Uterus (tissue), 2 donors: ENCODE measurements at regions not wholly inside any gene's neighbourhood (a gene's known extent, or its start where the extent isn't known, plus 50 kb on each side); places are given as distances from the start of the nearest gene placed in this dataset.

Experiments used
- CTCF ChIP-seq, 4 experiments: fragments of 200-600 bp in 2 of 4; fragments of 450-650 bp in 2 of 4; sonication (generic) in 2 of 4; IDR thresholded peaks; one replicate each; pipeline ENCODE4 v1.5.1; 2016 to 2019; ENCODE audit warnings: antibody characterized with exemption in 4 of 4, mild to moderate bottlenecking in 2 of 4, moderate library complexity in 1 of 4
- POLR2A ChIP-seq, 2 donors: fragments of 450-650 bp; IDR thresholded peaks; one replicate each; pipeline ENCODE4 v1.6.1; 2016; ENCODE audit warnings: antibody characterized with exemption in 2 of 2, mild to moderate bottlenecking in 1 of 2, moderate library complexity in 1 of 2

GRCh38 chr4:159925770-159926169 lies 822.9 kb downstream of the RAPGEF2 start:
- TF ChIP-seq CTCF (IDR thresholded peaks at IDR 0.05) (no peak), POLR2A (IDR thresholded peaks at IDR 0.05) (no peak)
